Fibroblast of villous mesenchyme (primary cell): ENCODE measurements at regions not wholly inside any gene's neighbourhood (a gene's known extent, or its start where the extent isn't known, plus 50 kb on each side); places are given as distances from the start of the nearest gene placed in this dataset.
"Not testable (repeated sequence)": the region's sequence is repeated elsewhere in the genome, so short reads cannot be mapped to it uniquely, and the experiment has no call there.

Source experiments
- DNase-seq: peaks from one replicate; pipeline ENCODE4 v3.0.0-alpha.2; 2010; ENCODE audit warnings: low read depth
- H3K4me3 ChIP-seq: 2 replicates; pipeline ENCODE4 v1.5.1; 2011; ENCODE audit warnings: low read depth, mild to moderate bottlenecking, low read length
- TF ChIP-seq, protein P1 (sequence below): IDR thresholded peaks from 2 replicates; pipeline ENCODE4 v1.5.1; 2012; ENCODE audit warnings: low read depth, mild to moderate bottlenecking, low read length; ENCODE audit not compliant: insufficient read depth

DNA sequence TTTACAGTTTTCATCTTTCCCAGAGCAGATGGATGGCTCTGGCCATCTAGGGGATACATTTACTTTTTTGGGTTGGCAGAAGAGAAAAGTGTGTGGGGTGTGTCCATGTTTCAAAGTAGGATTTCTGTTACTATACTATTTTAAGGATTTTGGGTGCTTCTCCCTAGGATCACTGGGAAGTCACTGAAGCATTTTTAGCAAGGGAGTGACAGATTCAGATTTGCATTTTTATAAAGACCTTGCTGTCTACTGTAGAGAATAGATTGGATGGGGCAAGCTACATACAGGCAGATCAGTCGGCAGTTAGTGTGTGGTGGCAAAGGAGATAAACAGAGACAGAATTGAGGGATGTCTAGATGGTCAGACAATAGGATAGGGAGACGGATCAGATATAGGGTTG lies 122.5 kb downstream of the TBX19 start:
- no peak overlapping the region for H3K4me3 ChIP-seq
- TF ChIP-seq, protein P1, sequence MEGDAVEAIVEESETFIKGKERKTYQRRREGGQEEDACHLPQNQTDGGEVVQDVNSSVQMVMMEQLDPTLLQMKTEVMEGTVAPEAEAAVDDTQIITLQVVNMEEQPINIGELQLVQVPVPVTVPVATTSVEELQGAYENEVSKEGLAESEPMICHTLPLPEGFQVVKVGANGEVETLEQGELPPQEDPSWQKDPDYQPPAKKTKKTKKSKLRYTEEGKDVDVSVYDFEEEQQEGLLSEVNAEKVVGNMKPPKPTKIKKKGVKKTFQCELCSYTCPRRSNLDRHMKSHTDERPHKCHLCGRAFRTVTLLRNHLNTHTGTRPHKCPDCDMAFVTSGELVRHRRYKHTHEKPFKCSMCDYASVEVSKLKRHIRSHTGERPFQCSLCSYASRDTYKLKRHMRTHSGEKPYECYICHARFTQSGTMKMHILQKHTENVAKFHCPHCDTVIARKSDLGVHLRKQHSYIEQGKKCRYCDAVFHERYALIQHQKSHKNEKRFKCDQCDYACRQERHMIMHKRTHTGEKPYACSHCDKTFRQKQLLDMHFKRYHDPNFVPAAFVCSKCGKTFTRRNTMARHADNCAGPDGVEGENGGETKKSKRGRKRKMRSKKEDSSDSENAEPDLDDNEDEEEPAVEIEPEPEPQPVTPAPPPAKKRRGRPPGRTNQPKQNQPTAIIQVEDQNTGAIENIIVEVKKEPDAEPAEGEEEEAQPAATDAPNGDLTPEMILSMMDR: no peak
- no peak for DNase-seq

- not testable (repeated sequence) for DNase-seq, H3K4me3 ChIP-seq
Observed at GRCh38 chr1:168402466-168402865, 121.8 kb downstream of the TBX19 start.

DNA sequence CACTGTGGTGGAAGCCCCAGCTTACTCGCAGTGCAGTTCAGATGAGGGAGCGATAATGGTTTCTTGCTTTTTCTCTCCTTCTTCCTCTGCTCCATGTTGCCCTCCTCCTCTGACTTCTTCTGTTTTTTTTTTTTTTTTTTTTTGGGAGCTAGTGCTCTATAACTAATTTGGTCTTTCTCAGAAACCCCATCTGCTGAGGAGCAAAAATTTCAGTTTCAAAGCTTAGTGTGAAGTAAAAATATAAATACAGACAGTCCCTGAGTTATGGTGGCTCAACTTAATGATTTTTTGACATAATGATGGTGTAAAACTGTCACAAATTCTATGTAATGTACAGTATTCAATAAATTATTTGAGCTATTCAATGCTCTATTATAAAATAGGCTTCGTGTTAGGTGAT lies 120.7 kb downstream of the TBX19 start:
- TF ChIP-seq, protein P1: no peak
- no peak for DNase-seq
- no peak overlapping the region for H3K4me3 ChIP-seq

DNA sequence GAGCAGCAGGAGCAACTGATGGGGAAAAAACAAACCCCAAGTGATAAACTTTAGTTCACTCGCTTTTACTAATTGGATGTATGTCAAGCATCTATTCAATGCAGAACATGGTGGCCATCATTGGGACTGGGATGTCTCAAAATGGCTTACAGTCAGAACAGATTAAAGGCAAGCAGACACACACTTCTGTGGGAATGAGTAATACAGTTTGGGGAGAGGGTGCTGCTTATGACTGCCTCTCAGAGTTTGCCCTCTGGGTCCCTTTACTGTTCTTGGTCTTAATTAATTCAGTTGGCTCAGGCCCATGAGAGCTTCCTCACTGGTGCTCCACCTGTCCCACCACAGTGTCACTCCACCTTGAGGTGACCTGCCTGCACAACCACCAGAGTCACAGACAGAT lies 119.5 kb downstream of the TBX19 start:
- no peak for DNase-seq
- TF ChIP-seq, protein P1: no peak
- no peak overlapping the region for H3K4me3 ChIP-seq

DNA sequence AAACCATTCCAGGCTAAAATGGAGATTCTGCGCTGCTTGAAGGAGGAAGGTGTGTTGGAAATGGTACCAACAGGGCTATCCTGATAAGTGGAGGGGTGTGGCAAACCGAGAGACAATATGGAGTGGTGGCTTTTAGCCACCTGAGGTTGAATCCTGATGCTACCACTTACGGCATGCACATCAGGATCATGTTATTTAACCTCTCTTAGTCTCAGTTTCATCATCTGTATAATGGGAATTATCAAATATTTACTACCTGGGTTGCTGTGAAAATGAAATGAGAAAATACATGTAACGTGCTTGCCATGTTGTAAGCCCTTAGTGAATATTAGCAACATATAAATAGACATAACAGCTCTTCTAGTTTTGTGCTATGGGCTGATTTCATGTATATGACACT lies 117.1 kb downstream of the TBX19 start:
- TF ChIP-seq, protein P1: no peak
- DNase-seq: no peak
- no peak overlapping the region for H3K4me3 ChIP-seq

DNA sequence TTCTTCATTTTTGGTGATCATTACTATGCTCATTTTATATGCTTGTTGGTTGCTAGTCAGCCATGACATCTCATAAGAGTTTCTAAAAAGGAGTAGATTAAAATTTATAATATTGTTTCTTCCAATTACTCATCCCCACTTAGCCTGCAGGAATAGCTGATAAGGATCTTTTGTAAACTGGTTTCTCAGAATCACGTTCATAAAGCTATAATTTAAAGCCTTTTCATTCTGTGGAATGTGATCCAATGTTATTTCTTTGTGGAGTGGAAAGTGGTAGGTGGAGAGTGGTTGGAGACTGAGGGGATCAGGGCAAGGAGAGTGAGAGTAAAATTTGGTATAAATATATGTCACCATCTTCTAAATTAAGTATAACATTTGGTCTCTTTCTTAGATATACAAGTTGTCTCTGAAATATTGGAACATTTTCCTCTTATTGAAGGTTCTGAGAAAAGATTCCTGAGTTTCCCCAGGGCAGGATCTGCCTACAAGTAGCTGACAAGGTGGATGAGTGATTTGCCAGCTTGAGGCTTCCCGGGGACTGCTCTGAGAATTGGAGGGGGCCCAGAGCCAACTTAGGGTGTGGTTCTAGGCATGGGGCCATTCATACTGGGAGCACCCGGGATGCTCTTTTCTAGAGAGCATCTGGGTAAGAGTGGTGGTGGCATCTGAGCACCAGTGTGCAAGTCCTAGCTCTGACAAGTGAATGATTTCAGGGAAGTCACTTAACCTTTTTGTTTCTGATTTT lies 116.4 kb downstream of the TBX19 start:
- H3K4me3 ChIP-seq: no peak overlapping the region
- peak; percentile 20 for DNase-seq
- TF ChIP-seq, protein P1: no peak

GRCh38 chr1:168396508-168396907 lies 115.8 kb downstream of the TBX19 start:
- H3K4me3 ChIP-seq: no peak overlapping the region
- TF ChIP-seq, protein P1: no peak
- DNase-seq: peak; percentile 21
